RWPE2 (cell line): ENCODE measurements at regions not wholly inside any gene's neighbourhood (a gene's known extent, or its start where the extent isn't known, plus 50 kb on each side); places are given as distances from the start of the nearest gene placed in this dataset.

Experiments
- ATAC-seq: fragments of 200-7000 bp; cut with Tn5 transposase; 3 replicates; pipeline ENCODE4 v1.9.1; 2021; ENCODE audit warnings: low read depth
- DNase-seq: peaks from one replicate; pipeline ENCODE4 v3.0.0-alpha.2; 2020; ENCODE audit warnings: low spot score
- H3K27ac ChIP-seq: fragments of 450-650 bp; 2 replicates; pipeline ENCODE4 v1.5.1; 2017; ENCODE audit warnings: mild to moderate bottlenecking; ENCODE audit not compliant: poor library complexity, severe bottlenecking
- H3K27me3 ChIP-seq: fragments of 250-450 bp; sonication (Bioruptor Pico); 2 replicates; pipeline ENCODE4 v1.5.1; 2021; ENCODE audit warnings: mild to moderate bottlenecking, moderate library complexity; ENCODE audit not compliant: insufficient read depth, poor library complexity, severe bottlenecking
- H3K36me3 ChIP-seq: fragments of 250-450 bp; sonication (Bioruptor Pico); 2 replicates; pipeline ENCODE4 v1.5.1; 2020; ENCODE audit warnings: low read depth, mild to moderate bottlenecking, moderate library complexity
- H3K4me1 ChIP-seq: fragments of 250-450 bp; sonication (Bioruptor Pico); 2 replicates; pipeline ENCODE4 v1.5.1; 2021; ENCODE audit warnings: mild to moderate bottlenecking, moderate library complexity; ENCODE audit not compliant: insufficient read depth, poor library complexity, severe bottlenecking
- H3K4me3 ChIP-seq: fragments of 250-450 bp; sonication (Bioruptor Pico); 2 replicates; pipeline ENCODE4 v1.5.1; 2021; ENCODE audit warnings: mild to moderate bottlenecking, moderate library complexity; ENCODE audit not compliant: severe bottlenecking
- H3K9me3 ChIP-seq: fragments of 250-450 bp; sonication (Bioruptor Pico); 2 replicates; pipeline ENCODE4 v1.5.1; 2021; ENCODE audit warnings: mild to moderate bottlenecking, moderate library complexity; ENCODE audit not compliant: severe bottlenecking
- CTCF ChIP-seq: fragments of 450-650 bp; IDR thresholded peaks from one replicate; pipeline ENCODE4 v1.5.1; 2017; ENCODE audit warnings: mild to moderate bottlenecking, moderate library complexity; ENCODE audit not compliant: poor library complexity, severe bottlenecking

- Histone ChIP-seq H3K4me1 (peaks cover under 1% of the 10 kb centered on the region), H3K9me3 (no peaks in the 10 kb centered on the region), H3K4me3 (no peak overlapping the region), H3K27ac (no peak overlapping the region), H3K27me3 (no peaks in the 10 kb centered on the region), H3K36me3 (no peaks in the 10 kb centered on the region)
- DNase-seq: no peak
- ATAC-seq: no peak
- no peak for TF ChIP-seq CTCF
Observed at GRCh38 chr2:105571445-105571987, 172.7 kb upstream of the FHL2 start.

- Histone ChIP-seq H3K4me1 (no peaks in the 10 kb centered on the region), H3K4me3 (no peak overlapping the region), H3K27me3 (no peaks in the 10 kb centered on the region), H3K36me3 (no peaks in the 10 kb centered on the region), H3K9me3 (no peaks in the 10 kb centered on the region), H3K27ac (no peak overlapping the region)
- no peak for ATAC-seq
- no peak for TF ChIP-seq CTCF
- no peak for DNase-seq
Observed at GRCh38 chr2:105570757-105571156, 171.9 kb upstream of the FHL2 start.

- no peaks in the 10 kb centered on the region for H3K36me3 ChIP-seq
- DNase-seq: no peak
- no peaks in the 10 kb centered on the region for H3K4me1 ChIP-seq
- no peak overlapping the region for H3K27ac ChIP-seq
- ATAC-seq: no peak
- H3K27me3 ChIP-seq: no peaks in the 10 kb centered on the region
- no peaks in the 10 kb centered on the region for H3K9me3 ChIP-seq
- H3K4me3 ChIP-seq: no peak overlapping the region
- no peak for TF ChIP-seq CTCF
Observed at GRCh38 chr2:105570326-105570725, 171.5 kb upstream of the FHL2 start.

GRCh38 chr2:105569606-105570005 lies 170.8 kb upstream of the FHL2 start:
- no peak for TF ChIP-seq CTCF
- DNase-seq (no peak), ATAC-seq (no peak)
- H3K27me3 ChIP-seq: no peaks in the 10 kb centered on the region
- no peaks in the 10 kb centered on the region for H3K4me1 ChIP-seq
- no peaks in the 10 kb centered on the region for H3K9me3 ChIP-seq
- H3K36me3 ChIP-seq: no peaks in the 10 kb centered on the region
- H3K4me3 ChIP-seq: no peak overlapping the region
- H3K27ac ChIP-seq: no peak overlapping the region

GRCh38 chr2:105567996-105568494 lies 169.2 kb upstream of the FHL2 start:
- Histone ChIP-seq H3K36me3 (no peaks in the 10 kb centered on the region), H3K4me1 (no peaks in the 10 kb centered on the region), H3K9me3 (no peaks in the 10 kb centered on the region), H3K27ac (no peak overlapping the region), H3K4me3 (no peak overlapping the region), H3K27me3 (no peaks in the 10 kb centered on the region)
- DNase-seq (no peak), ATAC-seq (no peak)
- TF ChIP-seq CTCF: no peak
